ENCODE measurements at regions not wholly inside any gene's neighbourhood (a gene's known extent, or its start where the extent isn't known, plus 50 kb on each side); places are given as distances from the start of the nearest gene placed in this dataset.

- H3K4me2 ChIP-seq (ENCODE audit: low read length) = no peak overlapping the region
- ChIA-PET CTCF (no interaction called here), POLR2A (no interaction called here), RAD21 (ENCODE audit: low non-redundant PET in 1 of 2, low total read pairs in 2 of 2, uncharacterized antibody in 2 of 2, unreplicated experiment in 2 of 2) (no interaction called here)
- ATAC-seq (no peak), DNase-seq (ENCODE audit: low read depth, low spot score) (no peak)
- no peaks in the 10 kb centered on the region for H3K9me3 ChIP-seq (ENCODE audit: control insufficient read depth in 1 of 2, insufficient read depth in 1 of 2, low read depth in 1 of 2, low read length in 2 of 2)
- no peaks in the 10 kb centered on the region for H3K36me3 ChIP-seq (ENCODE audit: control insufficient read depth in 1 of 2, insufficient read depth in 2 of 2, low read length in 2 of 2)
- intact Hi-C loops (cut with micrococcal nuclease) = no loop called here
- no peaks in the 10 kb centered on the region for H3K79me2 ChIP-seq (ENCODE audit: insufficient read depth, low read length)
- no peaks in the 10 kb centered on the region for H4K20me1 ChIP-seq (ENCODE audit: insufficient read depth)
- H2AFZ ChIP-seq (ENCODE audit: low read depth, low read length, poor library complexity, severe bottlenecking) = no peak overlapping the region
- no peak overlapping the region for H3K27ac ChIP-seq (ENCODE audit: low read depth, low read length)
- no peaks in the 10 kb centered on the region for H3K4me1 ChIP-seq (ENCODE audit: control insufficient read depth in 1 of 2, insufficient read depth in 2 of 2, low read length in 2 of 2)
- no peaks in the 10 kb centered on the region for H3K9me2 ChIP-seq (ENCODE audit: insufficient read depth)
- peaks cover 34% of the 10 kb centered on the region for H3K27me3 ChIP-seq (ENCODE audit: insufficient read depth, low read length)
- no peak overlapping the region for H3K4me3 ChIP-seq (replicated peaks in 1 of 2; ENCODE audit: low read depth in 1 of 2, low read length in 2 of 2)
- no peak overlapping the region for H3K9ac ChIP-seq (ENCODE audit: low read length)
- no peak for TF ChIP-seq ZFX (IDR thresholded peaks at IDR 0.05)
- TF ChIP-seq YY1 (IDR thresholded peaks at IDR 0.05; ENCODE audit: extremely low read depth, insufficient replicate concordance, low read depth, low read length) = no peak
- TF ChIP-seq POLR2A (IDR thresholded peaks at IDR 0.05; ENCODE audit: borderline replicate concordance, extremely low read depth, insufficient read depth, insufficient read length) = no peak
- no TSS peak for BruUV-seq (replicated peaks)
These were observed 160.1 kb downstream of the RRAGC start for GRCh38 chr1:38699330-38700076.

DNA sequence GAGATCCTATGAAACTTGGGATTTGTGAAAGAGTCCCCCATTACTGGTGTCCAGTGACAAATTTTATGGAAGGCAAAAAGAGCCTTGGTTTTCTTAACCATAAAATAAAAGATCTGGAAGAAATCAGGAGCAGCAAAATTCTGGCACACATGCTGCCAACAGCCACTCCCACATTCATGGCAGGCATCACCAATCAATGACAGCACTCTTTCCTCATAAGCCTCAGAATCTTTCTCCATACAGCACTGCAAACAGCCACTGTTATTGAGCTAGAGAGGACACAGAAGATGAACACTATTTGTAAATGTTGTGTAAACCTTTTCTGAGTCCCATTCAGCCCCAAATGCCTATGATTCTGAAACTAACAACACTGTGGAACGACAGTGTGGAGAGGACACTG lies 162.2 kb downstream of the RRAGC start:
- no peak overlapping the region for H2AFZ ChIP-seq (ENCODE audit: low read depth, low read length, poor library complexity, severe bottlenecking)
- no peak overlapping the region for H3K4me3 ChIP-seq (replicated peaks in 1 of 2; ENCODE audit: low read depth in 1 of 2, low read length in 2 of 2)
- H3K4me2 ChIP-seq (ENCODE audit: low read length) = no peak overlapping the region
- RAD21 ChIA-PET (ENCODE audit: low non-redundant PET in 1 of 2, low total read pairs in 2 of 2, uncharacterized antibody in 2 of 2, unreplicated experiment in 2 of 2) = no interaction called here
- intact Hi-C loops (cut with micrococcal nuclease) = no loop called here
- POLR2A ChIA-PET = interaction anchor here (0.6 kb wide), 1 partner anchor 616 kb away, joined by 3 read pairs; no protein-coding TSS in a partner anchor
- H3K9me2 ChIP-seq (ENCODE audit: insufficient read depth) = no peaks in the 10 kb centered on the region
- H3K36me3 ChIP-seq (ENCODE audit: control insufficient read depth in 1 of 2, insufficient read depth in 2 of 2, low read length in 2 of 2) = no peaks in the 10 kb centered on the region
- no TSS peak for BruUV-seq (replicated peaks)
- no peak overlapping the region for H3K27ac ChIP-seq (ENCODE audit: low read depth, low read length)
- H3K9ac ChIP-seq (ENCODE audit: low read length) = no peak overlapping the region
- DNase-seq (ENCODE audit: low read depth, low spot score) (no peak), ATAC-seq (no peak)
- no peaks in the 10 kb centered on the region for H4K20me1 ChIP-seq (ENCODE audit: insufficient read depth)
- CTCF ChIA-PET = no interaction called here
- H3K27me3 ChIP-seq (ENCODE audit: insufficient read depth, low read length) = peaks cover 34% of the 10 kb centered on the region
- no peaks in the 10 kb centered on the region for H3K4me1 ChIP-seq (ENCODE audit: control insufficient read depth in 1 of 2, insufficient read depth in 2 of 2, low read length in 2 of 2)
- H3K79me2 ChIP-seq (ENCODE audit: insufficient read depth, low read length) = no peaks in the 10 kb centered on the region
- no peaks in the 10 kb centered on the region for H3K9me3 ChIP-seq (ENCODE audit: control insufficient read depth in 1 of 2, insufficient read depth in 1 of 2, low read depth in 1 of 2, low read length in 2 of 2)
- no peak for TF ChIP-seq SRF (IDR thresholded peaks at IDR 0.05; ENCODE audit: low read depth)
- no peak for TF ChIP-seq YY1 (IDR thresholded peaks at IDR 0.05; ENCODE audit: extremely low read depth, insufficient replicate concordance, low read depth, low read length)
- TF ChIP-seq, protein P1, sequence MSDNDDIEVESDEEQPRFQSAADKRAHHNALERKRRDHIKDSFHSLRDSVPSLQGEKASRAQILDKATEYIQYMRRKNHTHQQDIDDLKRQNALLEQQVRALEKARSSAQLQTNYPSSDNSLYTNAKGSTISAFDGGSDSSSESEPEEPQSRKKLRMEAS (IDR thresholded peaks at IDR 0.05) = no peak
- TF ChIP-seq SIN3A (IDR thresholded peaks at IDR 0.05; ENCODE audit: low read depth) = no peak
- no peak for TF ChIP-seq POLR2A (IDR thresholded peaks at IDR 0.05; ENCODE audit: borderline replicate concordance, extremely low read depth, insufficient read depth, insufficient read length)
- TF ChIP-seq, protein P2, sequence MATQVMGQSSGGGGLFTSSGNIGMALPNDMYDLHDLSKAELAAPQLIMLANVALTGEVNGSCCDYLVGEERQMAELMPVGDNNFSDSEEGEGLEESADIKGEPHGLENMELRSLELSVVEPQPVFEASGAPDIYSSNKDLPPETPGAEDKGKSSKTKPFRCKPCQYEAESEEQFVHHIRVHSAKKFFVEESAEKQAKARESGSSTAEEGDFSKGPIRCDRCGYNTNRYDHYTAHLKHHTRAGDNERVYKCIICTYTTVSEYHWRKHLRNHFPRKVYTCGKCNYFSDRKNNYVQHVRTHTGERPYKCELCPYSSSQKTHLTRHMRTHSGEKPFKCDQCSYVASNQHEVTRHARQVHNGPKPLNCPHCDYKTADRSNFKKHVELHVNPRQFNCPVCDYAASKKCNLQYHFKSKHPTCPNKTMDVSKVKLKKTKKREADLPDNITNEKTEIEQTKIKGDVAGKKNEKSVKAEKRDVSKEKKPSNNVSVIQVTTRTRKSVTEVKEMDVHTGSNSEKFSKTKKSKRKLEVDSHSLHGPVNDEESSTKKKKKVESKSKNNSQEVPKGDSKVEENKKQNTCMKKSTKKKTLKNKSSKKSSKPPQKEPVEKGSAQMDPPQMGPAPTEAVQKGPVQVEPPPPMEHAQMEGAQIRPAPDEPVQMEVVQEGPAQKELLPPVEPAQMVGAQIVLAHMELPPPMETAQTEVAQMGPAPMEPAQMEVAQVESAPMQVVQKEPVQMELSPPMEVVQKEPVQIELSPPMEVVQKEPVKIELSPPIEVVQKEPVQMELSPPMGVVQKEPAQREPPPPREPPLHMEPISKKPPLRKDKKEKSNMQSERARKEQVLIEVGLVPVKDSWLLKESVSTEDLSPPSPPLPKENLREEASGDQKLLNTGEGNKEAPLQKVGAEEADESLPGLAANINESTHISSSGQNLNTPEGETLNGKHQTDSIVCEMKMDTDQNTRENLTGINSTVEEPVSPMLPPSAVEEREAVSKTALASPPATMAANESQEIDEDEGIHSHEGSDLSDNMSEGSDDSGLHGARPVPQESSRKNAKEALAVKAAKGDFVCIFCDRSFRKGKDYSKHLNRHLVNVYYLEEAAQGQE (IDR thresholded peaks at IDR 0.05; ENCODE audit: low read depth) = no peak
- no peak for TF ChIP-seq EGR1 (IDR thresholded peaks at IDR 0.05; ENCODE audit: low read depth)
- no peak for TF ChIP-seq CBX3 (IDR thresholded peaks at IDR 0.05; ENCODE audit: low read depth)
